Mucosa of rectum (tissue), 2 donors: ENCODE measurements at regions not wholly inside any gene's neighbourhood (a gene's known extent, or its start where the extent isn't known, plus 50 kb on each side); places are given as distances from the start of the nearest gene placed in this dataset.

Source experiments
- H3K27ac ChIP-seq, 2 donors: one replicate each; pipeline ENCODE4 v1.7.0; 2013; ENCODE audit warnings: inconsistent platforms in 2 of 2, low read depth in 2 of 2, low read length in 2 of 2
- H3K27me3 ChIP-seq, 2 donors: one replicate each; pipeline ENCODE4 v1.7.0; 2013; ENCODE audit warnings: low read length in 2 of 2; ENCODE audit not compliant: control insufficient read depth in 2 of 2, insufficient read depth in 2 of 2
- H3K36me3 ChIP-seq, 2 donors: one replicate each; pipeline ENCODE4 v1.7.0; 2013; ENCODE audit warnings: low read length in 2 of 2; ENCODE audit not compliant: control insufficient read depth in 2 of 2, insufficient read depth in 2 of 2
- H3K4me1 ChIP-seq, 2 donors: one replicate each; pipeline ENCODE4 v1.7.0; 2013; ENCODE audit warnings: low read length in 2 of 2, mild to moderate bottlenecking in 1 of 2; ENCODE audit not compliant: control insufficient read depth in 2 of 2, insufficient read depth in 2 of 2
- H3K4me3 ChIP-seq, 2 donors: one replicate each; pipeline ENCODE4 v1.7.0; 2013; ENCODE audit warnings: low read length in 2 of 2
- H3K9ac ChIP-seq, 2 donors: one replicate each; pipeline ENCODE4 v1.7.0; 2013; ENCODE audit warnings: low read length in 2 of 2, low read depth in 1 of 2, mild to moderate bottlenecking in 1 of 2
- H3K9me3 ChIP-seq, 2 donors: one replicate each; pipeline ENCODE4 v1.7.0; 2013; ENCODE audit warnings: low read length in 2 of 2; ENCODE audit not compliant: control insufficient read depth in 2 of 2
- donor health status: healthy.
- donor health status: Normal muscosa, but diverticular disease.

DNA sequence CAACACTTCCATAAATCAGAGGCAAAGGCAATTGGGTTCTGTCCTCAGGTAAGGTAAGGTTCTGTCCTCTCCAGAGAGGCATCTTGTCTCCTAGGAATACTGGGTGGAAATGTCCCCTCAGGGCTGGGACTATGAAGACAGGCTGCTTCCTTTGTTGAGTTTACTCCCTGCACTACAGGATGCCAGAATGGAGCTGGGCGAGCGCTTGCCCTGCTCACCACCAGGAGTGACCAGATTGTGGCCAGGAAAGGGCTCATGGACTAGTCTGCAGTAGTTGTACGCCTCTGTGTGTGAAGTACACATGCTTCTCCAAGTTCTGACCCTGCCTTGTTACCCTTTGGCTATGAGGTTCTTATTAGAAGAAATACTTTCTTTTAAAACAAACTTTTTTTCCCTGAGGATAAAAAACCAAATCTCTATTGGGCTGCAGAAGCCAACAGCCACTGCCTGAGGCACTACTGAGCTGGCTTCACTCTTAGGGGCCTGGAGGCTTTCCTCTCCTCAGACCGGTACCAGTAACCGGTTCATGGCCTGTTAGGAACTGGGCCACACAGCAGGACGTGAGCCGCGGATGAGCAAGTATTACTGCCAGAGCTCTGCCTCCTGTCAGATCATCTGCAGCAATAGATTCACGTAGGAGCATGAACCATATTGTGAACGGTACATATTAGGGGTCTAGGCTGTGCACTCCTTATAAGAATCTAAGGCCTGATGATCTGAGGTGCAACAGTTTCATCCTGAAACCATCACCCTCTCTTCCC lies 83.2 kb downstream of the DHRS2 start:
- no peak overlapping the region for H3K9ac ChIP-seq
- H3K27me3 ChIP-seq = no peaks in the 10 kb centered on the region
- H3K36me3 ChIP-seq = no peaks in the 10 kb centered on the region
- no peak overlapping the region for H3K27ac ChIP-seq
- H3K4me3 ChIP-seq = no peak overlapping the region
- no peaks in the 10 kb centered on the region for H3K9me3 ChIP-seq
- no peaks in the 10 kb centered on the region for H3K4me1 ChIP-seq

- no peak overlapping the region for H3K9ac ChIP-seq
Measured at GRCh38 chr14:23722675-23723074, 86.5 kb downstream of the DHRS2 start.

GRCh38 chr14:23723911-23724310 lies 87.7 kb downstream of the DHRS2 start:
- H3K4me3 ChIP-seq = no peak overlapping the region
- no peaks in the 10 kb centered on the region for H3K27me3 ChIP-seq
- H3K36me3 ChIP-seq = no peaks in the 10 kb centered on the region
- H3K27ac ChIP-seq = no peak overlapping the region
- no peak overlapping the region for H3K9ac ChIP-seq
- no peaks in the 10 kb centered on the region for H3K9me3 ChIP-seq
- no peaks in the 10 kb centered on the region for H3K4me1 ChIP-seq

More at GRCh38 chr14:23722675-23723074, 86.5 kb downstream of the DHRS2 start:
- no peaks in the 10 kb centered on the region for H3K9me3 ChIP-seq
- no peaks in the 10 kb centered on the region for H3K4me1 ChIP-seq
- no peaks in the 10 kb centered on the region for H3K36me3 ChIP-seq
- no peak overlapping the region for H3K4me3 ChIP-seq
- no peaks in the 10 kb centered on the region for H3K27me3 ChIP-seq
- no peak overlapping the region for H3K27ac ChIP-seq

GRCh38 chr14:23725528-23725927 lies 89.4 kb downstream of the DHRS2 start:
- Histone ChIP-seq H3K9me3 (no peaks in the 10 kb centered on the region), H3K4me3 (no peak overlapping the region), H3K9ac (no peak overlapping the region), H3K4me1 (no peaks in the 10 kb centered on the region), H3K27me3 (no peaks in the 10 kb centered on the region), H3K36me3 (no peaks in the 10 kb centered on the region), H3K27ac (no peak overlapping the region)

DNA sequence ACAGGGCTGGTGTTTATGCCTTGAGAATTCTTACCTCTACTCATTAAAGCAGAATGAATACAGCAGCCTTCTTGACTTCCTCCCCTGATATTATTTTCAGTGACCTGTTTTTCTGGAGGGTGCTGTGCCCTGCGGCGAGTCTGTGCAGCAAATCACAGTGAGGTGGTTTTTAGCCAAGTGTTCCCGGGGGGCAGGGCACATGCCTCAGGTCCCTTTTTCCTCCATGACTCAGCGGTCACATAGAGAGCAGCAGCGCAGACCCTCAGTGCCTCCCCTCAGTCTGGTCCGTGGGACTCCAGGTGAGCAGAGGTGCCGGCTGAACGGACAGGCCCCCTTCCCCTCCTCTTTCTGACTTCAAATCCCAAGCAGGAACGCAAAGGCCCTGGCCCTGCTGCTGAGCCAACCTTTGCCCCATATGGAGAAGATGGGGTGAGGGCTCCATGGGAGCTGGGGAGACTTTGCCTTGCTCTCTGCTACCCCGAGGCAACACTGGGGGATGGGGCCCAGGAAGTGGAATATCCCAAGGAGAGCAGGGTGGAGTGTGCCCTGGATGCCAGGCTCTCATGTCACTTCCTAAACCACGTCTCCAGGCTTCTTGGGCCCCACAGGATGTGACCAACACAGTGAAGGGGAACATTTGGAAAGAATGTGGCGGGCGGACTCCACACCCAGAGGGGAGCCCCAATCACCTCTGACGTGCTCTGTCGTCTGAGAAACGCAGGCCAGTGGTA lies 90.0 kb downstream of the DHRS2 start:
- H3K4me3 ChIP-seq = no peak overlapping the region
- no peaks in the 10 kb centered on the region for H3K9me3 ChIP-seq

GRCh38 chr14:23727566-23728335 lies 91.6 kb downstream of the DHRS2 start:
- no peaks in the 10 kb centered on the region for H3K36me3 ChIP-seq
- H3K27ac ChIP-seq = no peak overlapping the region
- no peak overlapping the region for H3K9ac ChIP-seq
- no peaks in the 10 kb centered on the region for H3K27me3 ChIP-seq
- H3K4me3 ChIP-seq = no peak overlapping the region
- no peaks in the 10 kb centered on the region for H3K4me1 ChIP-seq
- no peaks in the 10 kb centered on the region for H3K9me3 ChIP-seq

More for the DNA sequence above, 90.0 kb downstream of the DHRS2 start:
- Histone ChIP-seq H3K36me3 (no peaks in the 10 kb centered on the region), H3K4me1 (no peaks in the 10 kb centered on the region), H3K9ac (no peak overlapping the region), H3K27ac (no peak overlapping the region), H3K27me3 (no peaks in the 10 kb centered on the region)

GRCh38 chr14:23728791-23729190 lies 92.6 kb downstream of the DHRS2 start:
- Histone ChIP-seq H3K4me1 (no peaks in the 10 kb centered on the region), H3K36me3 (no peaks in the 10 kb centered on the region), H3K9me3 (no peaks in the 10 kb centered on the region), H3K27me3 (no peaks in the 10 kb centered on the region), H3K4me3 (no peak overlapping the region), H3K27ac (no peak overlapping the region), H3K9ac (no peak overlapping the region)

DNA sequence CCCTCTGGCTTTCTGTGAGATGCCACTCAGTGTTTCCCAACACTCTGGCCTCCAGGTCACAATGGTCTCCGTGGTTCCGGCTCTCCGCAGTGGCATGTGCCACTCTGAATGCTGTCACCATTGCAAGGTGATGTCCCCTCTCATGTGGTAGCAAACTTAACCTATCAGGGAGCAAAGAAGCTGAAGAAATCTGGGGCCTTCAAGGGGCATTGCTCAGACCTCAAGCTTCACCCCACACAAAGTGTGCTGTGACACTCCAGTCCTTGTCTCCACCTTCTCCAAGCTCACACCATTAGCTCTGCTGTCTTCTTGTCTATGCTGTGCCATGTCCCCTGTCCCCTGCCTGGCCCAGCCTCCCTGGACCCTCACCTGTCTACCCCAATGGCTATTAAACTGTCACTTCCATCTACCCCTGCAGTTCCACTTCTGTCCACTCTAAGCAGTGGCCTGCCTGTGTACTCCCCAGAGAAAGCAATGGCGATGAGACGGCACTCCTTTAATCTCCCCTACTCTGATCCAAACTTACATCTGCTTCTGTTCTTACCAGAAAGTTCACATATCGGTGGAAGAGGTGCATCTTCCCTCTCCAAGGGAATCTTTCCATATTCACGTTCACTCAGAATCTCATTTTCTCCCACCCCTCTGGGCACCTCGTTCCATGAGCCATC lies 93.7 kb downstream of the DHRS2 start:
- H3K27ac ChIP-seq = no peak overlapping the region

DNA sequence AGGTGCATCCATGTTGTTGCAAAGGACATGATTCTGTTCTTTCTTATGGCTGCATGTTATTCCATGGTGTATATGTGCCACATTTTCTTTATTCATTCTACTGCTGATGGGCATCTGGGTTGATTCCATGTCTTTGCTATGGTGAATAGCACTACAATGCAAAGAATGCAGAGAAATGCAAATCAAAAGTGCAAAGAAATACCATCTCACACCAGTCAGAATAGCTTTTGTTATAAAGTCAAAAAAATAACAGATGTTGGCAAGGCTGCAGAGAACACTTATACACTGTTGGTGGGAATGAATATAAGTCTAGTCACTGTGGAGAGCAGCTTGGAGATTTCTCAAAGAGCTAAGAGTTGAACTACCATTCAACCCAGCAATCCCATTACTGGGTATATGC lies 99.2 kb downstream of the DHRS2 start:
- no peak overlapping the region for H3K4me3 ChIP-seq
- H3K36me3 ChIP-seq = no peaks in the 10 kb centered on the region
- H3K27me3 ChIP-seq = no peaks in the 10 kb centered on the region
- H3K9me3 ChIP-seq = no peaks in the 10 kb centered on the region
- no peaks in the 10 kb centered on the region for H3K4me1 ChIP-seq
- H3K27ac ChIP-seq = no peak overlapping the region
- H3K9ac ChIP-seq = no peak overlapping the region

More for the DNA sequence above, 93.7 kb downstream of the DHRS2 start:
- H3K27me3 ChIP-seq = no peaks in the 10 kb centered on the region
- no peak overlapping the region for H3K4me3 ChIP-seq
- H3K9me3 ChIP-seq = no peaks in the 10 kb centered on the region
- no peak overlapping the region for H3K9ac ChIP-seq
- no peaks in the 10 kb centered on the region for H3K36me3 ChIP-seq
- H3K4me1 ChIP-seq = no peaks in the 10 kb centered on the region
